ENCODE measurements at regions not wholly inside any gene's neighbourhood (a gene's known extent, or its start where the extent isn't known, plus 50 kb on each side); places are given as distances from the start of the nearest gene placed in this dataset.
"Not testable (repeated sequence)": the region's sequence is repeated elsewhere in the genome, so short reads cannot be mapped to it uniquely, and the experiment has no call there.

DNA sequence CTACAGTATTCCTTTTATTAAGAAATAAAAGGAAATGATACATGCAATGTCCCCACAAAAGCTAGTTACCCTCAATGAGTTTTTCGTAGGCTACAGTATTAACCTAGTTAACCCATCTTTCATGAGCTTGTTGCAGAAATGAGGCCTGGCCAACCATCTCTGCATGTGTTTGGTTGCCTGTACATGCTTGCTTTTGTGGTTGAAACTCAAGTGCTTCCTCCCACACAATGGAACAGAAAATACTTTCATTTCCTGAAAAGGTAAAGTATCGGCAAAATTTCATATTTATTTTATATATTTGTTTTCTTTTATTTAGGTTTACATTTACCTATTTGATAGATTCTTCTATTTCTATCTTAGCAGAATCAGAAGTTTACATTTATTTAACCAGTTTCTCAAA lies 214.6 kb upstream of the FAM241A start:
- DNase-seq, result no peak
- in situ Hi-C loops (cut with HindIII; ENCODE audit: low pct_ligation_motif_present, low pct_unique_long_range_greater_than_20kb, low sequenced_read_pairs), result no loop called here

DNA sequence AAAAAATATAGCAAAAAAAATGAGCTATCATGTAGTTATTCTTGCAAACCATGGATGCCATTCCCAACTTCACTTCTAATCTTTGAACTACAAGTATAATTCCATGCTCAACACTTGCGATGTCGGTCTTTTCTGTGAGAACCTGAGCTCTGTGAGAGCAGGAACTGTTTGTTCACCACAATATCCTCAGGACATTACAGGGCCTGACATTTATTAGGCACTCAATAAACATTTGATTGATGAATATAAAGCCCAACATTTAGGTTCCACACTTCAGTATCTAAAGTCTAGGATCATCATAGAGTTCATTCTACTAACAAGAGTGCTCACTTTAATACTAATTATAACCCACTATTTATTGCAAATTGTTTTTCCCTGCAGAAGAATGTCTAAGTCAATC lies 211.6 kb upstream of the FAM241A start:
- in situ Hi-C loops (cut with HindIII; ENCODE audit: low pct_ligation_motif_present, low pct_unique_long_range_greater_than_20kb, low sequenced_read_pairs), result no loop called here

DNA sequence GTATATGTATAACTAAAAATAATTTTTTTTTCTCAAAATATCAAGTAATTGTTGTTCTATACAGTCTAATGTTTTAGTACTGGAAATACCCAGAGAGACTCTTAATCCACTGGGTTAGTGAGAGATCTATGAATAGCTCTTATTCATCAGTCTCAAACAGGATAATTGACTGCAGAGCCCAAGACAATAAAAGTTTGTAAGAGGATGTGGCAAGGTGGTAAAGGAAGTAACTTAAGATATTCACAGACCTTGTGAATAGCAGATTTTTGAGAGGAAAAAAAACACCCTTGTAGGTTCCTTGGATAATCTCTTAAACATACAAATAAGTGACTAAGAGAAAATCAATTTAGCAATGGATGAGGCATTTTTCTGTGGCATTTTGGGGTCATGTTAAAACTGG lies 210.9 kb upstream of the FAM241A start:
- in situ Hi-C loops (cut with HindIII; ENCODE audit: low pct_ligation_motif_present, low pct_unique_long_range_greater_than_20kb, low sequenced_read_pairs), result no loop called here
- DNase-seq, result no peak

More for the DNA sequence above, 211.6 kb upstream of the FAM241A start:
- DNase-seq, result no peak

DNA sequence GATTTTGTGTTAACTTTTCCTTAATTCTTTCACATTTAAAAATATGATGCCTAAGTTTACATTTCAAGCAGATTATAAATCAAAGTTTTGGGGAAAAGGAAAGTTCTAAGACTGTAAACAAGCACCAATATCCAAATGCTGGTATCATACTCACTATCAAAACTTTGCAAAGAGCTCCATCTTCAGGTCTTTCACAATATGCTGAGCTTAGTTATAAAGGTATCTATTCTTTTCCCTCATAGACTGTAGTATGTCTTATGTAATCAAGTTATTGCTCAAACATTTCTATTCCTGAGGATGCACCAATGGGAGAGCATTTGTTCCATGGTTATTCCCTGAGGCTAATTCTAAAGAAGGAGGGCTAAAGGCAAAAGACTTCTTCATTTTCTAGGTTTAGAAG lies 207.9 kb upstream of the FAM241A start:
- in situ Hi-C loops (cut with HindIII; ENCODE audit: low pct_ligation_motif_present, low pct_unique_long_range_greater_than_20kb, low sequenced_read_pairs), result no loop called here
- peak; percentile 38 for DNase-seq

DNA sequence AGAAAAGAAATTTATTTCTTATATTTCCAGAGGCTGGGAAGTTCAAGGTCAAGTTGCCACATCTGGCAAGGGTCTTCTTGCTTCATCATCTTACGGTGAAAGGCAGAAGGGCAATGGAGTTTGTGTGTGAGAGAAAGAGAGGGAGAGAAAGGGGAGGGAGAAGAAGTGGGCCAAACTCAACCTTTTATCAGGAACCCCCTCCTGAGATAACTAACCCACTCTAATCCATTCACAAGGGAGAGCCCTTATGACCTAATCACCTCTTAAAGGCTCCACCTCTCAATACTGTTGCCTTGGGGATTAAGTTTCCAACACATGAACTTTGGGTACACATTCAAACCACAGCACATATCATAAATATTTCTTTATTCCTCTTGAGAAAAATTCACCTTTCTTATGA lies 203.3 kb upstream of the FAM241A start:
- DNase-seq, result no peak
- in situ Hi-C loops (cut with HindIII; ENCODE audit: low pct_ligation_motif_present, low pct_unique_long_range_greater_than_20kb, low sequenced_read_pairs), result no loop called here

DNA sequence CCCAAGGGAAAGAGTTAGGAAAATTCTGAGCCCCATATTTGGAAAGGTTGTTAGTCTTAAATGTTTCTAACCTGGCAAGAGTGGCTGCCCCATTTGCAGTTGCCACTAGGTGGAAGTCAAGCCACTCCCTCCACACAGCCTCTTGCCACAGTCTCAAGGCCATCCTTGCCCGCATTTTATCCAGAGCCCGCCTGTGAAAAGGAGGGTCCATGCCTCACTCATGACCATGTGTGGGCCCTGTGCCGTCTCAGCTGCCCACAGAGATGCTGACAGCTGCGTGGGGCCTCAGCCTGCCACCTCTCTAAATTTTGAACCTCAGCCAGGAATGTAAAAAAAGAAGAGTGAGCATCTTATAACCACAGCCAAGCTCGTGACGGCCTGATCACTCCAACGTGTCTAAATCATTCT lies 201.5 kb upstream of the FAM241A start:
- peak; percentile 48 for DNase-seq
- in situ Hi-C loops (cut with HindIII; ENCODE audit: low pct_ligation_motif_present, low pct_unique_long_range_greater_than_20kb, low sequenced_read_pairs), result no loop called here

DNA sequence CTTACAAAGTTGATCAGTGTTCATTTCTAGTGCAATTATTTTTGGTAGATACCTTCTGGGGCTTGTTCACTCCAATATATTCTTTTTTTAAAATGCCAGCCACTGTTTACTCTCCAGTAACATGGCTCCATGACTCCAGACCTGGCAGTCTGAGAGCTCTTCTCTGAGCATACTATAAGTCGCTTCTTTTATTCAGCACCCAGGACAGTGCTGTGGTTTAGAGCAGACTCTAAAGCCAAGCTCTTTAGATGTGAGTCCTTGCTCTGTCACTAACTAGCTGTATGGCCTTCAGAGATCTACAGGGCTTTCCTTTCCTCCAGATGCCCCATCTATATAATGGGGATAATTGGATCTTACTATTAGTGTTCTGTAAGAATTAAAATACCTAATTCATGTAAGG lies 200.2 kb upstream of the FAM241A start:
- in situ Hi-C loops (cut with HindIII; ENCODE audit: low pct_ligation_motif_present, low pct_unique_long_range_greater_than_20kb, low sequenced_read_pairs), result no loop called here
- DNase-seq, result no peak

DNA sequence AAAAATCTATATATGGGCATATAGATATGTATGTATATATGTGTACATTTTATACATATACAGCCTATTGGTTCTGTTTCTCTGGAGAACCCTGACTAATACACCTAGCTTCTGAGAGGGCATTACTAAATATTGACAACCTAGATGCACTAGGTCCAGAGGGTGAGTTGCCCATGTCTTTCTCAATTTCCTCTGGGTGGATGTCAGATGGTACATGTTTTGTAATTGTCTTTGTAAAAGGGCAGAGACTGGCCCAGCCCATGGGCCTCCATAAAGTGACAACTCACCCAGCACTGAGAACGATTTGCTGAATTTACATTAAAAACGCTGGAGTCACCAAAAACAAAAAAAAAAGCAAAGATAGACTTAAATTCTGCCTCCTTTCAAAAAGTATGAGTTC lies 198.5 kb upstream of the FAM241A start:
- in situ Hi-C loops (cut with HindIII; ENCODE audit: low pct_ligation_motif_present, low pct_unique_long_range_greater_than_20kb, low sequenced_read_pairs), result no loop called here
- DNase-seq, result no peak

DNA sequence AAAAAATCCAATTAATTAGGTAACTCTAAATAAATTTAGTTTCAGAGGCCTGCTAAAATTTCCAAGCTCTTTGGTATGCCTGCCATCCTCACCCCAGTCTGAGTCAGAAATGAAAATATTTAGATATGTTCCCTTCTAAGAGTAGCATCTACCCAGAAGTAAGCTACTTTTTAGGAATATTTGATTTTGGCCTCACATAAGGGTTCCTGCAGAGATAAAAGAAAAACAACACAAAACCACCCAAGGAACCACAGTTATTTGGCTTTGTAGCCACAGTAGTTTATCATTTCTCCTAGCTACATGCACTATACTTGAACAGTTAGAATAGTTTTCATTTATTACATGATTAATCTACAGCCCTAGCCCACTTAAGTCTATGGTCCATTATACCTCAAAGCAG lies 192.6 kb upstream of the FAM241A start:
- in situ Hi-C loops (cut with HindIII; ENCODE audit: low pct_ligation_motif_present, low pct_unique_long_range_greater_than_20kb, low sequenced_read_pairs), result no loop called here
- DNase-seq, result no peak

DNA sequence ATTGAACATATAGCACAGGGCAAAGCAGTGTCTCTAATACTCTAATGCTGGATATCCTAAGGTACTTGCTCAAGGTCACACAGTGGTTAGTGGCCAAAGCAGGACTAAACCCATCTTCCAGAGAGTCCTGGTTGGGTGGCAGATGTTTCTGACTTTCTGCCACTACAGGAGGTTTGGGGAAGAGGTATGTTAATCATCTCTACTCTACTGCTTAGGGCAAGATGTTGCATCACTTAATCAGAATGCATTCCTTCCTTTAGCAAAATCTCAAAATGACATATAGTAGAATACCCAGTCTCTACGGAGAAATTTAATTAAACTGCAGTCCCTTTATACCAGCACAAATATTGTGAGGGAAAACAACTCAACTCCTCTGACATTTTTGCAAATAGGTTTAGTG lies 190.7 kb upstream of the FAM241A start:
- no peak for DNase-seq
- in situ Hi-C loops (cut with HindIII; ENCODE audit: low pct_ligation_motif_present, low pct_unique_long_range_greater_than_20kb, low sequenced_read_pairs), result no loop called here

DNA sequence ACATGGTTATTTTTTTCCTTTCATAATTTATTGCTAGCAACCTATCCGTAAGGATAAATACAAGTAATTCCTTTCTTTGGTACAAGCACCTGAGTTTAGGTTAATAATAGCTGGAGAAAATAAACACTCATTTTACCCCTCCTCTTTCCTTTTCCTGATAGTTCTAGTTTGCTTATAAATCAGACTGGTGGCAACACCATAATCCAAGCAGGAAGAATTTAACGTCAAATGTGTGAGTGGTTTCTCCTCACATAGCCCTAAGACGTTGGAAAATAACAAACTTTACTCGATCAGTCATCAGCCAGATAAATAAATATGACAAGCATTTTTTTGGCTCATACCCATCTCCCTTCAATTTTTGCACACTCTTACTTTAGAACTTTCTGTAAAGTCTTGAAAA lies 190.3 kb upstream of the FAM241A start:
- no peak for DNase-seq
- in situ Hi-C loops (cut with HindIII; ENCODE audit: low pct_ligation_motif_present, low pct_unique_long_range_greater_than_20kb, low sequenced_read_pairs), result no loop called here

DNA sequence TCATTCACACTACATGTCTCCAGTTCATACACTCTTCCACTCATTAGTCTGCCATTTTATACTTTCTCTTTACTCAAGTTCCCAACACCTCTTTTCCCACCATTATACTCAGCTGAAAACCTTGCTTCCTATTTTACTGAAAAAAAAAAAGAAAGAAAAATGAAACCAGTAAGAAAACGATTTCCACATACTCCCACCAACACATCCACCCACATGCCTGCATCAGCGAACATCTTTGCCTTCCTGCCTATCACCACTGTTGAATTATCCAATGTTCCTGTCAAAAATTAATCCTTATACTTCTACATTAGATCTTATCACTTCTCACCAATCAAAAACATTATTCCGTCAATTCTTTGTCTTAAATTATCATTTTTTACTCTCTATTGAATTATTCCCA lies 188.1 kb upstream of the FAM241A start:
- no peak for DNase-seq
- in situ Hi-C loops (cut with HindIII; ENCODE audit: low pct_ligation_motif_present, low pct_unique_long_range_greater_than_20kb, low sequenced_read_pairs), result no loop called here

DNA sequence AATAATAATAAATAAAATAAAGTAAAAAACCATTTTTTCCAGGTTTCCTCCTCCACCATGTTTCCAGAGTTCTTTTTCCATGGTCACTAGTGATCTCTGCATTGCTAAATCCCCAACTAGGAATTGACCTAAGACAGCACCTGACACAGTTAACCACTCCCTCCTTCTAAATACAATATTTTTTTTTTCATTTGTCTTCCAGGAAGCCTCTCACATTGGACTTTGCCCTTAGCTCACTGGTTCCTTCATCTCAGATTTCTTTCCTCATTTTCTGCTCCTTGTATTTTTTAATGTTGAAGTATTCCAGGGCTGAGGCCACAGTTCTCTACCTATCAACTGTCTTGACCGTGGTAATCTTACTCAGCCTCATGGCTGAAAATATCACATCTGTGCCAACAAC lies 187.3 kb upstream of the FAM241A start:
- in situ Hi-C loops (cut with HindIII; ENCODE audit: low pct_ligation_motif_present, low pct_unique_long_range_greater_than_20kb, low sequenced_read_pairs), result no loop called here
- DNase-seq, result no peak

DNA sequence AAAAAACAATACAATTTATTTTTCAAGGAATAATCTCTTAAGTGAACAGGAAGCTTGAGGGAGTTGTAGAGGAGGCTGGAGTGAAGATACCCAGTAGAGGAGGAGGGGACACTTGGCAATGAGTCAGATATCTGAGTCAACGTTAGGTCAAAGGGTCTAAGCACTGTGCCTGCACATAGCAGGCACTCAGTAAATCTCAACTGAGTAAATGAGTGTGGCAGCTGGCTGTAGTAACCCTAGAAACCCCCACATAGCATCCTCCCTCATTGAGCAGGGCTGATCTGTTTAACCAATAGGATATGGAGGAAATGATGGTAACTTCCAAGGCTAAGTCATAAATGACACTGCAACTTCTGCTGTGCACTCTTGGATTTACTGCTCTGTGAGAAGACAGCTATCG lies 186.0 kb upstream of the FAM241A start:
- DNase-seq, result no peak
- in situ Hi-C loops (cut with HindIII; ENCODE audit: low pct_ligation_motif_present, low pct_unique_long_range_greater_than_20kb, low sequenced_read_pairs), result no loop called here

DNA sequence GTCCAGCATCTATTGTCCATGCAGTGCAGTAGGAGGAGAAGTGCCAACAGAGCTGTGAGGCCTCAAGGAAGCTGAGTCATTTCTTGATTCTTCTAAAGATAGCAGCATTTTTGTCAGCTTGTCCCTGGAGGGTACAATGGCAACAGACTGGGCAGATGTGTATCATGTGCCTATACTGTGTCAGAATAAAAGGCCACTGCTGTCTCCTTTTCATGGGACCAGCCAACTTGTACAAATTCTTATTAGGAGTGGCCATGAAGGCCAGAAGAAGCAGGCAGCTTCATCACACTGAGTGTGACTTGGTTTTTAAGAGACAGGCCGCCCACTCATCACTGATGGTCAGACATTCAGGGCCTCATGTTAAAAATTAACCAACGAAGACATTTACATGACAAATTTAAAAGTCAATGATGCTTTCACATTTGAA lies 185.0 kb upstream of the FAM241A start:
- DNase-seq, result no peak
- in situ Hi-C loops (cut with HindIII; ENCODE audit: low pct_ligation_motif_present, low pct_unique_long_range_greater_than_20kb, low sequenced_read_pairs), result no loop called here

DNA sequence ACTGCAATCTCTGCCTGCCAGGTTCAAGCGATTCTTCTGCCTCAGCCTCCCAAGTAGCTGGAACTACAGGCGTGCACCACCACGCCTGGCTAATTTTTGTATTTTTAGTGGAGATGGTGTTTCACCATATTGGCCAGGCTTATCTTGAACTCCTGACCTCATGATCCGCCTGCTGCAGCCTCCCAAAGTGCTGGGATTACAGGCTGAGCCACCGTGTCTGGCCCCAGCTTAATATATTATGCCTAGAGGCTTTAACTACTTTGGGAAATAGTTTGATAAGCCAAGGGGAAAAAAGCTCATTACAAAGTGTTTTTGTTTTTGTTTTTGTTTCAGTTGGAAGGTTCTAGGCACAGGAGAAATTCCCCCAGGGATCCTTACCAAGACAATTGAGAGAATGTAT lies 184.2 kb upstream of the FAM241A start:
- DNase-seq; in situ Hi-C loops (cut with HindIII; ENCODE audit: low pct_ligation_motif_present, low pct_unique_long_range_greater_than_20kb, low sequenced_read_pairs): not testable (repeated sequence)

DNA sequence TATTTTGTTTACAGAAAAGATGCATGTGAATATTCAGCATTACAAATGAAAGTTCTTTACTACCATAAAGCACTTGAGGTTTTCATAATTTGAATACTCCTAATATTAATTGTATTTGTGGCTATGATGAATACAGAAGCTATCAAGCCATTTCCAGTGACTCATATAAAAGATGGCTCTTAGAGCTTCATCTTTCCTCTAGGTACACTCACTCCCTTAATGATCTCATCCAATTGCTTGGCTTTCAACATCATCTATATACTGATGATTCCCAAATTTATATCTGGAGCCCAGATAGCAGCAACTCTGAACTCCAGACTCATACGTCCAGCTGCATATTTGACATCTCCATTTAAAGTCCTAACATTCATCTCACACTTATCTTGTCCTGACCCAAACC lies 183.4 kb upstream of the FAM241A start:
- in situ Hi-C loops (cut with HindIII; ENCODE audit: low pct_ligation_motif_present, low pct_unique_long_range_greater_than_20kb, low sequenced_read_pairs), result no loop called here
- no peak for DNase-seq

DNA sequence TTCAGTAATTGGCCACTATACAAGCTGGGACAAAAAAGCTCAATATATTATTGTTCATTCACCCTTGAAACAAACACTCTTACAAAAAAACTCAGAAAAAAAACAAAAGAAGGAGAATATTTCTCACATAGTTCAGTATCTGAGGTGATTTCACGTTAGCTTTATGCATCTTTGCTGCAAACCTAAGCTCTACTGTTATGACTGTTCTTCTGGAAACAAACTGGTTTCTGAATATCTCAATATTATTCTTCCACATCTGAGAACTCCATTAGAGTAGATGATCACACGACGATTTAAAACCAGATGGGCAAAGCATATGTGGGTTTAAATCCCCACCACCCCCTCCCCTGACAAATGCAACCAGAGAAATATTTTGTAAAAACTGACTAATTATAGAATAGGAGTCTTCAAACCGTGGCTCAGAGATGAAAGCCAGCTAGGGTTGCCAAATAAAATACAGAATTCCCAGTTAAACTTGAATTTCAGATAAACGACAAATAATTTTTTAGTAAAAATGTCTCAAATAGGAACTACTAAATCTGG lies 182.0 kb upstream of the FAM241A start:
- DNase-seq, result no peak

DNA sequence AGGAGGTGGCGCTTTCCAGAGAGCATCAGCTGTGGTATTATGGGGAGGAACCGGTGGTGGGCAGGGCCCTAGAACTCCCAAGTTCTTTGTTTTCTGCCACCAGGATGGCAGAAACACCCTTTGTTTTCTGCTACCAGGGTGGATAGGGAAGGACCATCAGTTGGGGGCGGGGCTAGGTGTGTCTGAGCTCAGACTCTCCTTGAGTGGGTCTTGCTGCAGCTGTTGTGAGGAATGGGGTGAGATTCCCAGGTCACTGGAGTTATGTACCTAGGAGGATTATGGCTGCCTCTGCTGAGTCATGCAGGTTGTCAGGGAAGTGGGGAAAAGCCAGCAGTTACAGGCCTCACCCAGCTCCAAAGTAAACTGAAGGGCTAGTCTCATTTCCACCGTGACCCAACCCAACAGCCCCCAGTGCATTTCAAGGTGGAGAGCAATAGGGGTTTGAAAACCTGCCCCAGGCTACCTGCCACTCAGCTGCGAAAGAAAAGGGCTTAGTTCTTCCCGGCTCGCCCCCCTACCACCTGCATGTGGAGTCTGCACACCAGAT lies 167.8 kb upstream of the FAM241A start:
- in situ Hi-C loops (cut with HindIII; ENCODE audit: low pct_ligation_motif_present, low pct_unique_long_range_greater_than_20kb, low sequenced_read_pairs), result no loop called here
- DNase-seq, result no peak

More for the DNA sequence above, 182.0 kb upstream of the FAM241A start:
- in situ Hi-C loops (cut with HindIII; ENCODE audit: low pct_ligation_motif_present, low pct_unique_long_range_greater_than_20kb, low sequenced_read_pairs), result no loop called here

DNA sequence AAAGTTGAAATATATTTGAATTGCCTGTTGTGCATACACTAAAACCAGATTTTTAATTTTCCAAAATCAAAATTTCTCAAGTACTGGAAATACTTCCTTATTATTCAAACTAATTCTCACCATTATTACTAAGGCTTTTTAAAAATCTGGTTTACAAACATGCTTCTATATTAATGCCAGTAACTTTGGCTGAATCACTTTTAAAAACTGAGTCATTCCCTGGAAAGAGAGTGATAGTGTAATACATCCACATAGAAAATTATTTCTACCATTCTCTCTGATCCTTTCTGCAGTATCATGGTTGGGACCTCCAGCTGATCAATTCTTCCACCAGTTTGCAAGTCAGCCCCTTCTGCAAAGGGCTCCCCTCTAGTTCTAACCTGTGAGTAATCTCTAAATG lies 165.3 kb upstream of the FAM241A start:
- in situ Hi-C loops (cut with HindIII; ENCODE audit: low pct_ligation_motif_present, low pct_unique_long_range_greater_than_20kb, low sequenced_read_pairs), result no loop called here
- no peak for DNase-seq

DNA sequence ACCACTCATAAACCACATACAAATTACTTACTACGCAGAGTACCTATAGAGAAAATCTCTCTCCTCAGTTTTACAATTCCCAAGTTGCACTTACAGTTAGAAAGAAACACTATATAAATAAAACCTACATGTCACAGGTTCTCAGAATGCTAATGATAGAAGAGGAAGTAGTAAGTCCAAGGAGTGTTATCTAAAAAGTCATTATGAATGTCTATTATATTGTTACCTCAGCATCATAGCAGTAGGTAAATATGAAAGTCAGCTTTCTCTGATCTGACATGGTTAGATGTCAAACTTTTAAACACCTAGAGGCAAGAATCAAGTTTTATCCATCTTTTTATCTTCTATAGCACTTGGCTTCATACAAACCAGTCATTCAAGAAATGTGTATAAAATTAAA lies 163.2 kb upstream of the FAM241A start:
- DNase-seq, result no peak
- in situ Hi-C loops (cut with HindIII; ENCODE audit: low pct_ligation_motif_present, low pct_unique_long_range_greater_than_20kb, low sequenced_read_pairs), result no loop called here

Measured in ACHN (cell line).